GM21447 (cell line): ENCODE measurements at regions not wholly inside any gene's neighbourhood (a gene's known extent, or its start where the extent isn't known, plus 50 kb on each side); places are given as distances from the start of the nearest gene placed in this dataset.
"Not testable (repeated sequence)": the region's sequence is repeated elsewhere in the genome, so short reads cannot be mapped to it uniquely, and the experiment has no call there.

Experiments used
- ATAC-seq: cut with Tn5 transposase; IDR thresholded peaks from one replicate; pipeline ENCODE4 v1.9.1; 2021; ENCODE audit not compliant: unreplicated experiment

GRCh38 chr3:177495566-177495965 lies 298.3 kb upstream of the TBL1XR1 start:
- ATAC-seq, result no peak

- no peak for ATAC-seq
These were observed 301.0 kb upstream of the TBL1XR1 start for GRCh38 chr3:177498037-177498857.

GRCh38 chr3:177499039-177499438 lies 301.8 kb upstream of the TBL1XR1 start:
- not testable (repeated sequence) for ATAC-seq

GRCh38 chr3:177499779-177500423 lies 302.6 kb upstream of the TBL1XR1 start:
- no peak for ATAC-seq

GRCh38 chr3:177510693-177511216 lies 313.5 kb upstream of the TBL1XR1 start:
- no peak for ATAC-seq

GRCh38 chr3:177512945-177513814 lies 315.9 kb upstream of the TBL1XR1 start:
- no peak for ATAC-seq

GRCh38 chr3:177513815-177514610 lies 316.7 kb upstream of the TBL1XR1 start:
- ATAC-seq, result no peak

GRCh38 chr3:177514611-177515499 lies 317.6 kb upstream of the TBL1XR1 start:
- no peak for ATAC-seq

GRCh38 chr3:177515786-177516157 lies 318.5 kb upstream of the TBL1XR1 start:
- no peak for ATAC-seq

GRCh38 chr3:177516158-177517011 lies 319.1 kb upstream of the TBL1XR1 start:
- ATAC-seq, result no peak

- no peak for ATAC-seq
These were observed 320.6 kb upstream of the TBL1XR1 start for GRCh38 chr3:177517906-177518305.

- ATAC-seq, result no peak
These were observed 322.3 kb upstream of the TBL1XR1 start for GRCh38 chr3:177519588-177519987.

- ATAC-seq, result no peak
These were observed 324.0 kb upstream of the TBL1XR1 start for GRCh38 chr3:177521305-177521704.

GRCh38 chr3:177522051-177522450 lies 324.8 kb upstream of the TBL1XR1 start:
- ATAC-seq, result no peak

- ATAC-seq, result no peak
These were observed 325.9 kb upstream of the TBL1XR1 start for GRCh38 chr3:177523067-177523675.

- ATAC-seq, result no peak
These were observed 326.7 kb upstream of the TBL1XR1 start for GRCh38 chr3:177523872-177524438.

- ATAC-seq, result no peak
These were observed 327.5 kb upstream of the TBL1XR1 start for GRCh38 chr3:177524742-177525141.

GRCh38 chr3:177525414-177525813 lies 328.1 kb upstream of the TBL1XR1 start:
- ATAC-seq, result no peak
